NCI-H526 treated with DMSO at 0.1 percent for 48 hours (cell line): ENCODE measurements at regions not wholly inside any gene's neighbourhood (a gene's known extent, or its start where the extent isn't known, plus 50 kb on each side); places are given as distances from the start of the nearest gene placed in this dataset.
"Not testable (repeated sequence)": the region's sequence is repeated elsewhere in the genome, so short reads cannot be mapped to it uniquely, and the experiment has no call there.

Experiments
- DNase-seq: peaks from one replicate; lab custom pipeline; 2025; lab: John Stamatoyannopoulos, UW

- DNase-seq = no peak
Measured at GRCh38 chr2:84137034-84137433, 322.0 kb downstream of the SUCLG1 start.

- DNase-seq = no peak
Measured at GRCh38 chr2:84132370-84132769, 326.7 kb downstream of the SUCLG1 start.

- DNase-seq = no peak
Measured at GRCh38 chr2:84131278-84131830, 327.7 kb downstream of the SUCLG1 start.

GRCh38 chr2:84129018-84129417 lies 330.1 kb downstream of the SUCLG1 start:
- DNase-seq = no peak

- DNase-seq = not testable (repeated sequence)
Measured at GRCh38 chr2:84127812-84128211, 331.3 kb downstream of the SUCLG1 start.

- no peak for DNase-seq
Measured at GRCh38 chr2:84126530-84126929, 332.6 kb downstream of the SUCLG1 start.

GRCh38 chr2:84126084-84126483 lies 333.0 kb downstream of the SUCLG1 start:
- DNase-seq = no peak

GRCh38 chr2:84116143-84116542 lies 342.9 kb downstream of the SUCLG1 start:
- DNase-seq = no peak

- DNase-seq = no peak
Measured at GRCh38 chr2:84115173-84115857, 343.8 kb downstream of the SUCLG1 start.

- DNase-seq = not testable (repeated sequence)
Measured at GRCh38 chr2:84103816-84104527, 355.1 kb downstream of the SUCLG1 start.

- DNase-seq = no peak
Measured at GRCh38 chr2:84102274-84102673, 356.8 kb downstream of the SUCLG1 start.

GRCh38 chr2:84088656-84089055 lies 370.4 kb downstream of the SUCLG1 start:
- no peak for DNase-seq

GRCh38 chr2:84085562-84085961 lies 373.5 kb downstream of the SUCLG1 start:
- no peak for DNase-seq

GRCh38 chr2:84084856-84085255 lies 374.2 kb downstream of the SUCLG1 start:
- DNase-seq = no peak

GRCh38 chr2:84083984-84084383 lies 375.1 kb downstream of the SUCLG1 start:
- DNase-seq = no peak

- no peak for DNase-seq
Measured at GRCh38 chr2:84078471-84078870, 380.6 kb downstream of the SUCLG1 start.

GRCh38 chr2:84077496-84077895 lies 381.6 kb downstream of the SUCLG1 start:
- no peak for DNase-seq

GRCh38 chr2:84071050-84071449 lies 388.0 kb downstream of the SUCLG1 start:
- DNase-seq = no peak

- DNase-seq = no peak
Measured at GRCh38 chr2:84065857-84066256, 393.2 kb downstream of the SUCLG1 start.

GRCh38 chr2:84057917-84058560 lies 401.0 kb downstream of the SUCLG1 start:
- no peak for DNase-seq

- no peak for DNase-seq
Measured at GRCh38 chr2:84055816-84056215, 403.3 kb downstream of the SUCLG1 start.

GRCh38 chr2:84054577-84054976 lies 404.5 kb downstream of the SUCLG1 start:
- not testable (repeated sequence) for DNase-seq

GRCh38 chr2:84052913-84053312 lies 406.2 kb downstream of the SUCLG1 start:
- no peak for DNase-seq
